B cell (primary cell): ENCODE measurements at regions not wholly inside any gene's neighbourhood (a gene's known extent, or its start where the extent isn't known, plus 50 kb on each side); places are given as distances from the start of the nearest gene placed in this dataset.

Experiments
- CTCF ChIP-seq: fragments of 200-600 bp; IDR thresholded peaks from one replicate; pipeline ENCODE4 v1.8.0; 2022; ENCODE audit warnings: antibody characterized with exemption, mild to moderate bottlenecking
- EZH2 ChIP-seq: IDR thresholded peaks from 2 replicates; pipeline ENCODE4 v1.6.1; 2012; ENCODE audit warnings: borderline replicate concordance, low read depth, mild to moderate bottlenecking, moderate library complexity, low read length; ENCODE audit not compliant: insufficient read depth, poor library complexity, severe bottlenecking

GRCh38 chr18:11518788-11519685 is 90.4 kb upstream of the SLC35G4 start:
- peak; percentile 42 for TF ChIP-seq CTCF
- no peak for TF ChIP-seq EZH2
